SK-N-SH (cell line): ENCODE measurements at regions not wholly inside any gene's neighbourhood (a gene's known extent, or its start where the extent isn't known, plus 50 kb on each side); places are given as distances from the start of the nearest gene placed in this dataset.

ENCODE experiments used
- CTCF ChIA-PET: fragments of 300-600, 350-600 bp; formaldehyde crosslinking; extraction: SDS; loops from one replicate; lab custom pipeline; 2021; lab: Yijun Ruan, JAX
- POLR2A ChIA-PET: fragments of 350-600 bp; sonication (Branson Sonifier 250); formaldehyde crosslinking; extraction: SDS; loops from one replicate; lab custom pipeline; 2020; ENCODE audit warnings: antibody characterized with exemption, inconsistent platforms; lab: Yijun Ruan, JAX
- DNase-seq: peaks from one replicate; pipeline ENCODE4 v3.0.0; 2012
- H2AFZ ChIP-seq: fragments of 200-600 bp; sonication (generic); 2 replicates; pipeline ENCODE4 v1.8.1; 2016; ENCODE audit warnings: antibody characterized with exemption, mild to moderate bottlenecking, low read depth
- H3F3A ChIP-seq: fragments of 200-600 bp; sonication (generic); replicated peaks from 2 replicates; pipeline ENCODE3; 2016; ENCODE audit warnings: antibody characterized with exemption, mild to moderate bottlenecking; ENCODE audit not compliant: insufficient read depth
- H3K27ac ChIP-seq, 2 experiments: fragments of 200-500 bp in 1 of 2; fragments of 200-600 bp in 1 of 2; sonication (Bioruptor generic) in 1 of 2; sonication (generic), shearing (Covaris generic) in 1 of 2; 2 replicates each; pipeline versions ENCODE4 v1.5.1 to v1.6.1; 2014 to 2016; ENCODE audit warnings: low read depth in 2 of 2, inconsistent platforms in 1 of 2, low read length in 1 of 2, mild to moderate bottlenecking in 1 of 2, mixed read lengths in 1 of 2
- H3K27me3 ChIP-seq: fragments of 200-600 bp; sonication (generic), shearing (Covaris generic); 2 replicates; pipeline ENCODE4 v1.6.1; 2016; ENCODE audit warnings: mixed run types; ENCODE audit not compliant: insufficient read depth
- H3K36me3 ChIP-seq, 2 experiments: fragments of 200-500 bp in 1 of 2; fragments of 200-600 bp in 1 of 2; sonication (Bioruptor generic) in 1 of 2; sonication (generic) in 1 of 2; replicated peaks in 1 of 2; 2 replicates each; pipeline versions ENCODE3 to v1.5.1; 2014 to 2016; ENCODE audit warnings: low read length in 1 of 2, mild to moderate bottlenecking in 1 of 2; ENCODE audit not compliant: insufficient read depth in 2 of 2, control insufficient read depth in 1 of 2
- H3K4me1 ChIP-seq, 2 experiments: fragments of 200-500 bp in 1 of 2; fragments of 200-600 bp in 1 of 2; sonication (Bioruptor generic) in 1 of 2; sonication (generic), shearing (Covaris generic) in 1 of 2; 2 replicates each; pipeline versions ENCODE4 v1.5.1 to v1.6.1; 2014 to 2016; ENCODE audit warnings: low read depth in 1 of 2, low read length in 1 of 2, mixed run types in 1 of 2; ENCODE audit not compliant: insufficient read depth in 2 of 2, control insufficient read depth in 1 of 2
- H3K4me2 ChIP-seq: fragments of 200-600 bp; sonication (generic), shearing (Covaris generic); 2 replicates; pipeline ENCODE4 v1.6.1; 2017; ENCODE audit warnings: mixed run types
- H3K4me3 ChIP-seq, 2 experiments: fragments of 200-500 bp in 1 of 2; fragments of 200-600 bp in 1 of 2; sonication (Bioruptor generic) in 1 of 2; sonication (generic), shearing (Covaris generic) in 1 of 2; 2 replicates each; pipeline versions ENCODE4 v1.5.1 to v1.8.1; 2014 to 2016; ENCODE audit warnings: low read depth in 2 of 2, inconsistent platforms in 1 of 2, low read length in 1 of 2, mild to moderate bottlenecking in 1 of 2, mixed read lengths in 1 of 2, moderate library complexity in 1 of 2
- H3K79me2 ChIP-seq: fragments of 200-600 bp; sonication (generic); 2 replicates; pipeline ENCODE4 v1.8.1; 2017; ENCODE audit warnings: mild to moderate bottlenecking; ENCODE audit not compliant: insufficient read depth
- H3K9ac ChIP-seq: fragments of 200-600 bp; sonication (generic); 2 replicates; pipeline ENCODE4 v1.6.1; 2017; ENCODE audit warnings: mixed run types
- H3K9me2 ChIP-seq: fragments of 200-600 bp; sonication (generic); 2 replicates; pipeline ENCODE4 v1.6.1; 2017; ENCODE audit warnings: mixed run types
- H3K9me3 ChIP-seq: fragments of 200-600 bp; sonication (generic); 2 replicates; pipeline ENCODE4 v1.6.1; 2017; ENCODE audit warnings: mixed run types, mild to moderate bottlenecking, moderate library complexity
- H4K20me1 ChIP-seq: fragments of 200-600 bp; sonication (generic); 2 replicates; pipeline ENCODE4 v1.6.1; 2017; ENCODE audit warnings: mild to moderate bottlenecking, mixed run types; ENCODE audit not compliant: insufficient read depth
- EZH2phosphoT487 ChIP-seq: fragments of 200-600 bp; sonication (generic); IDR thresholded peaks from 2 replicates; pipeline ENCODE4 v1.6.1; 2017; ENCODE audit warnings: low read depth, mixed run types, mild to moderate bottlenecking, antibody characterized with exemption, moderate library complexity, borderline replicate concordance
- FOSL2 ChIP-seq: IDR thresholded peaks from 2 replicates; pipeline ENCODE4 v1.4.0; 2012; ENCODE audit warnings: low read depth, mild to moderate bottlenecking, moderate library complexity, borderline replicate concordance
- FOXM1 ChIP-seq: IDR thresholded peaks from 2 replicates; pipeline ENCODE4 v1.4.0; 2012; ENCODE audit warnings: low read depth, mild to moderate bottlenecking
- GABPA ChIP-seq: IDR thresholded peaks from 2 replicates; pipeline ENCODE4 v1.4.0; 2012; ENCODE audit warnings: low read depth, mild to moderate bottlenecking
- GATA2 ChIP-seq: sonication (generic); formaldehyde crosslinking; IDR thresholded peaks from 2 replicates; pipeline ENCODE4 v1.5.0; 2020; ENCODE audit warnings: mild to moderate bottlenecking, missing genetic modification reagents
- JUND ChIP-seq: IDR thresholded peaks from 2 replicates; pipeline ENCODE4 v1.4.0; 2012
- MAX ChIP-seq: IDR thresholded peaks from 2 replicates; pipeline ENCODE4 v1.4.0; 2012; ENCODE audit warnings: low read depth
- MXI1 ChIP-seq: IDR thresholded peaks from 2 replicates; pipeline ENCODE4 v1.6.1; 2012; ENCODE audit warnings: mild to moderate bottlenecking, low read depth, low read length, improper control_type of control experiment
- POLR2AphosphoS5 ChIP-seq: IDR thresholded peaks from 2 replicates; pipeline ENCODE4 v1.6.1; 2012; ENCODE audit warnings: low read depth, low read length
- RAD21 ChIP-seq: IDR thresholded peaks from 2 replicates; pipeline ENCODE4 v1.6.1; 2012; ENCODE audit warnings: mild to moderate bottlenecking, low read length
- REST ChIP-seq: IDR thresholded peaks from 2 replicates; pipeline ENCODE4 v1.6.1; 2012; ENCODE audit warnings: mild to moderate bottlenecking, low read depth, low read length, moderate library complexity
- RFX5 ChIP-seq: IDR thresholded peaks from 2 replicates; pipeline ENCODE4 v1.6.1; 2012; ENCODE audit warnings: mild to moderate bottlenecking, improper control_type of control experiment, low read length
- SIN3A ChIP-seq: IDR thresholded peaks from 2 replicates; pipeline ENCODE4 v1.6.1; 2012; ENCODE audit warnings: low read depth, mild to moderate bottlenecking, low read length, moderate library complexity, borderline replicate concordance
- SMC3 ChIP-seq: IDR thresholded peaks from 2 replicates; pipeline ENCODE4 v1.6.1; 2012; ENCODE audit warnings: low read depth, low read length, improper control_type of control experiment
- TAF1 ChIP-seq: IDR thresholded peaks from 2 replicates; pipeline ENCODE4 v1.6.1; 2012; ENCODE audit warnings: low read depth, mild to moderate bottlenecking, low read length, moderate library complexity, borderline replicate concordance
- TEAD4 ChIP-seq: IDR thresholded peaks from 2 replicates; pipeline ENCODE4 v1.4.0; 2012; ENCODE audit warnings: mild to moderate bottlenecking, borderline replicate concordance; ENCODE audit not compliant: insufficient read depth
- USF2 ChIP-seq: fragments of 150-350 bp; IDR thresholded peaks from 2 replicates; pipeline ENCODE4 v1.6.1; 2017; ENCODE audit warnings: antibody characterized with exemption, low read length, low read depth, borderline replicate concordance
- YY1 ChIP-seq: IDR thresholded peaks from 2 replicates; pipeline ENCODE4 v1.4.0; 2012; ENCODE audit warnings: low read depth, mild to moderate bottlenecking
- WGBS: methylation state at CpG from one replicate; pipeline ENCODE4 v1.1.6; 2017; ENCODE audit warnings: low lambda C conversion rate; 5-methylcytosine and 5-hydroxymethylcytosine counted together

GRCh38 chr10:45219416-45219815, 96.0 kb downstream of the OR13A1 start:
- POLR2A ChIA-PET, result no interaction called here
- Histone ChIP-seq H3K79me2 (no peaks in the 10 kb centered on the region), H3K9me3 (no peaks in the 10 kb centered on the region), H3K27me3 (peaks cover 35% of the 10 kb centered on the region; the same call in 1 of the 2 replicates), H4K20me1 (no peaks in the 10 kb centered on the region), H3K27ac (no peak overlapping the region), H3K9ac (no peak overlapping the region), H3F3A (no peaks in the 10 kb centered on the region), H3K36me3 (no peaks in the 10 kb centered on the region), H3K4me2 (no peak overlapping the region), H3K4me1 (no peaks in the 10 kb centered on the region), H2AFZ (no peak overlapping the region), H3K4me3 (no peak overlapping the region), H3K9me2 (no peaks in the 10 kb centered on the region)
- no peak for TF ChIP-seq TAF1
- TF ChIP-seq POLR2AphosphoS5, result no peak
- TF ChIP-seq SMC3, result no peak
- TF ChIP-seq RFX5, result no peak
- no peak for TF ChIP-seq GABPA
- TF ChIP-seq FOXM1, result no peak
- TF ChIP-seq GATA2 (CRISPR knock-in tag), result no peak
- TF ChIP-seq FOSL2, result no peak
- TF ChIP-seq REST, result no peak
- TF ChIP-seq TEAD4, result no peak
- TF ChIP-seq MAX, result no peak
- TF ChIP-seq MXI1, result no peak
- TF ChIP-seq USF2, result no peak
- no peak for TF ChIP-seq RAD21
- CTCF ChIA-PET, result interaction anchor here (1.3 kb wide), 1 partner anchor 16 kb away, joined by 5 read pairs; no protein-coding TSS in a partner anchor
- WGBS, result 3% methylated on average over 4 of the region's 4 CpGs
- no peak for DNase-seq

- no peak overlapping the region for H3K4me3 ChIP-seq
- H3K9ac ChIP-seq, result no peak overlapping the region
- H3K9me2 ChIP-seq, result no peaks in the 10 kb centered on the region
- peaks cover 47% of the 10 kb centered on the region; the same call in 1 of the 2 replicates for H3K27me3 ChIP-seq
- no peak for DNase-seq
- H3K36me3 ChIP-seq, result no peaks in the 10 kb centered on the region
- no peak overlapping the region for H3K4me2 ChIP-seq
- H3K79me2 ChIP-seq, result no peaks in the 10 kb centered on the region
- H3K9me3 ChIP-seq, result no peaks in the 10 kb centered on the region
- TF ChIP-seq MAX (no peak), USF2 (no peak), YY1 (no peak), FOSL2 (no peak), SIN3A (no peak), EZH2phosphoT487 (no peak), MXI1 (no peak), JUND (no peak), TEAD4 (no peak)
- TF ChIP-seq, all 33 proteins: peak for 0
- POLR2A ChIA-PET, result no interaction called here
- Histone ChIP-seq H3K27ac (no peak overlapping the region), H3F3A (no peaks in the 10 kb centered on the region), H2AFZ (no peak overlapping the region), H3K4me1 (no peaks in the 10 kb centered on the region), H4K20me1 (no peaks in the 10 kb centered on the region)
- CTCF ChIA-PET, result interaction anchor here (1.0 to 1.6 kb wide), 3 partner anchors 14 to 29 kb away, joined by 4 to 9 read pairs (median 6); no protein-coding TSS in a partner anchor
Measured at GRCh38 chr10:45220931-45221330, 94.5 kb downstream of the OR13A1 start.
